OCI-LY3 (cell line): ENCODE measurements at regions not wholly inside any gene's neighbourhood (a gene's known extent, or its start where the extent isn't known, plus 50 kb on each side); places are given as distances from the start of the nearest gene placed in this dataset.

Source experiments
- H2AFZ ChIP-seq: fragments of 200-600, 300-600 bp; shearing (Covaris generic); 2 replicates; pipeline ENCODE4 v1.6.0; 2014; ENCODE audit warnings: antibody characterized with exemption, low read depth, low read length
- H3K27ac ChIP-seq: fragments of 200-600, 300-600 bp; sonication (generic); 2 replicates; pipeline ENCODE4 v1.5.1; 2014; ENCODE audit warnings: mild to moderate bottlenecking, low read length, moderate library complexity, mixed read lengths
- H3K27me3 ChIP-seq: fragments of 200-600, 300-600 bp; sonication (generic); 2 replicates; pipeline ENCODE4 v1.6.1; 2014; ENCODE audit warnings: low read depth, low read length, mixed read lengths
- H3K36me3 ChIP-seq: fragments of 200-600, 300-600 bp; sonication (generic); replicated peaks from 2 replicates; pipeline ENCODE3; 2014; ENCODE audit warnings: low read depth, low read length, mixed read lengths
- H3K4me1 ChIP-seq: fragments of 300-600, 200-600 bp; sonication (generic); 2 replicates; pipeline ENCODE4 v1.6.1; 2014; ENCODE audit warnings: low read length, mixed read lengths
- H3K4me2 ChIP-seq: fragments of 200-600, 300-600 bp; sonication (generic); 2 replicates; pipeline ENCODE4 v1.6.1; 2014; ENCODE audit warnings: low read length, mixed read lengths
- H3K4me3 ChIP-seq: fragments of 300-600, 200-600 bp; sonication (generic); 2 replicates; pipeline ENCODE4 v1.5.1; 2014; ENCODE audit warnings: antibody characterized with exemption, mild to moderate bottlenecking, low read length, moderate library complexity
- H3K79me2 ChIP-seq: fragments of 300-600, 200-600 bp; shearing (Covaris generic); 2 replicates; pipeline ENCODE4 v1.6.1; 2014; ENCODE audit warnings: mild to moderate bottlenecking, low read length, mixed read lengths
- H3K9ac ChIP-seq: fragments of 300-600, 200-600 bp; shearing (Covaris generic); 2 replicates; pipeline ENCODE4 v1.6.0; 2014; ENCODE audit warnings: mild to moderate bottlenecking, low read length, moderate library complexity
- H3K9me3 ChIP-seq: fragments of 200-600, 300-600 bp; shearing (Covaris generic); 2 replicates; pipeline ENCODE4 v1.6.1; 2014; ENCODE audit warnings: low read length, mixed read lengths; ENCODE audit not compliant: insufficient read depth
- H4K20me1 ChIP-seq: fragments of 200-600, 300-600 bp; sonication (generic); 2 replicates; pipeline ENCODE4 v1.6.1; 2016; ENCODE audit warnings: low read length, mixed read lengths; ENCODE audit not compliant: insufficient read depth
- CTCF ChIP-seq: fragments of 200-600, 300-600 bp; sonication (generic); IDR thresholded peaks from 2 replicates; pipeline ENCODE4 v1.5.1; 2014; ENCODE audit warnings: antibody characterized with exemption, low read length, low read depth
- EZH2phosphoT487 ChIP-seq: fragments of 200-600 bp; shearing (Covaris generic); IDR thresholded peaks from 2 replicates; pipeline ENCODE4 v1.6.1; 2018; ENCODE audit warnings: antibody characterized with exemption, mixed run types, low read depth

GRCh38 chr2:104649866-104650265 is 204.0 kb upstream of the POU3F3 start:
- Histone ChIP-seq H3K4me1 (no peaks in the 10 kb centered on the region), H3K9ac (no peak overlapping the region), H3K36me3 (no peaks in the 10 kb centered on the region), H3K4me3 (no peak overlapping the region), H3K4me2 (no peak overlapping the region), H3K27ac (no peak overlapping the region), H2AFZ (no peak overlapping the region), H4K20me1 (no peaks in the 10 kb centered on the region), H3K79me2 (no peaks in the 10 kb centered on the region), H3K9me3 (no peaks in the 10 kb centered on the region), H3K27me3 (no peaks in the 10 kb centered on the region)
- no peak for TF ChIP-seq EZH2phosphoT487
- no peak for TF ChIP-seq CTCF

GRCh38 chr2:104650405-104650996 is 203.4 kb upstream of the POU3F3 start:
- no peak overlapping the region for H3K27ac ChIP-seq
- TF ChIP-seq EZH2phosphoT487 (no peak), CTCF (no peak)
- H3K79me2 ChIP-seq, result no peaks in the 10 kb centered on the region
- no peaks in the 10 kb centered on the region for H3K4me1 ChIP-seq
- no peaks in the 10 kb centered on the region for H3K27me3 ChIP-seq
- no peak overlapping the region for H2AFZ ChIP-seq
- H3K4me2 ChIP-seq, result no peak overlapping the region
- no peak overlapping the region for H3K9ac ChIP-seq
- H3K36me3 ChIP-seq, result no peaks in the 10 kb centered on the region
- no peaks in the 10 kb centered on the region for H3K9me3 ChIP-seq
- no peaks in the 10 kb centered on the region for H4K20me1 ChIP-seq
- no peak overlapping the region for H3K4me3 ChIP-seq

GRCh38 chr2:104654811-104655210 is 199.1 kb upstream of the POU3F3 start:
- H3K79me2 ChIP-seq, result no peaks in the 10 kb centered on the region
- H3K27ac ChIP-seq, result no peak overlapping the region
- no peaks in the 10 kb centered on the region for H3K4me1 ChIP-seq
- H3K27me3 ChIP-seq, result no peaks in the 10 kb centered on the region
- no peak overlapping the region for H3K9ac ChIP-seq
- H2AFZ ChIP-seq, result no peak overlapping the region
- H3K9me3 ChIP-seq, result no peaks in the 10 kb centered on the region
- no peak overlapping the region for H3K4me2 ChIP-seq
- no peak overlapping the region for H3K4me3 ChIP-seq
- no peaks in the 10 kb centered on the region for H4K20me1 ChIP-seq
- no peaks in the 10 kb centered on the region for H3K36me3 ChIP-seq
- no peak for TF ChIP-seq EZH2phosphoT487
- no peak for TF ChIP-seq CTCF

GRCh38 chr2:104656571-104657163 is 197.2 kb upstream of the POU3F3 start:
- Histone ChIP-seq H3K4me3 (no peak overlapping the region), H3K27ac (no peak overlapping the region), H3K9me3 (no peaks in the 10 kb centered on the region), H4K20me1 (no peaks in the 10 kb centered on the region), H3K4me1 (no peaks in the 10 kb centered on the region), H3K36me3 (no peaks in the 10 kb centered on the region), H3K9ac (no peak overlapping the region), H2AFZ (no peak overlapping the region), H3K4me2 (no peak overlapping the region), H3K79me2 (no peaks in the 10 kb centered on the region), H3K27me3 (no peaks in the 10 kb centered on the region)
- TF ChIP-seq CTCF, result no peak
- no peak for TF ChIP-seq EZH2phosphoT487
